Mesenchymal stem cell (in vitro differentiated cells and primary cell): ENCODE measurements at regions not wholly inside any gene's neighbourhood (a gene's known extent, or its start where the extent isn't known, plus 50 kb on each side); places are given as distances from the start of the nearest gene placed in this dataset.

Experiments
- DNase-seq: peaks from one replicate; pipeline ENCODE4 v3.0.0-alpha.2; 2013
- H2AFZ ChIP-seq: one replicate; pipeline ENCODE4 v1.6.1; 2013; ENCODE audit warnings: low read depth, mild to moderate bottlenecking, control low read depth, inconsistent platforms, low read length, moderate library complexity
- H2AK5ac ChIP-seq: 2 replicates; pipeline ENCODE4 v1.6.1; 2013; ENCODE audit warnings: low read length, moderate library complexity, mild to moderate bottlenecking, inconsistent platforms; ENCODE audit not compliant: severe bottlenecking
- H2BK120ac ChIP-seq: one replicate; pipeline ENCODE4 v1.6.1; 2013; ENCODE audit warnings: low read depth, mild to moderate bottlenecking, inconsistent platforms, low read length, moderate library complexity
- H2BK12ac ChIP-seq, 2 experiments: one replicate each; pipeline ENCODE4 v1.6.1; 2013; ENCODE audit warnings: inconsistent platforms in 2 of 2, low read length in 2 of 2, mild to moderate bottlenecking in 2 of 2, moderate library complexity in 2 of 2, control low read depth in 1 of 2
- H2BK15ac ChIP-seq: one replicate; pipeline ENCODE4 v1.6.1; 2013; ENCODE audit warnings: mild to moderate bottlenecking, low read depth, inconsistent platforms; ENCODE audit not compliant: poor library complexity, severe bottlenecking
- H2BK5ac ChIP-seq: 2 replicates; pipeline ENCODE4 v1.6.1; 2013; ENCODE audit warnings: low read depth, mild to moderate bottlenecking, low read length, control low read depth, inconsistent platforms; ENCODE audit not compliant: poor library complexity, severe bottlenecking
- H3K14ac ChIP-seq, 2 experiments: one replicate each; pipeline ENCODE4 v1.6.1; 2013; ENCODE audit warnings: inconsistent platforms in 2 of 2, low read length in 2 of 2, control low read depth in 1 of 2, mild to moderate bottlenecking in 1 of 2, moderate library complexity in 1 of 2
- H3K18ac ChIP-seq, 2 experiments: one replicate each; pipeline ENCODE4 v1.6.1; 2013; ENCODE audit warnings: inconsistent platforms in 2 of 2, low read length in 2 of 2, control low read depth in 1 of 2, low read depth in 1 of 2, mild to moderate bottlenecking in 1 of 2
- H3K23ac ChIP-seq, 2 experiments: one replicate each; pipeline ENCODE4 v1.6.1; 2013; ENCODE audit warnings: inconsistent platforms in 2 of 2, low read length in 2 of 2, mild to moderate bottlenecking in 2 of 2, moderate library complexity in 2 of 2, control low read depth in 1 of 2
- H3K27ac ChIP-seq: 2 replicates; pipeline ENCODE4 v1.5.1; 2013; ENCODE audit warnings: mild to moderate bottlenecking, moderate library complexity, low read length, control low read depth, inconsistent platforms; ENCODE audit not compliant: poor library complexity, severe bottlenecking
- H3K27me3 ChIP-seq, 2 experiments: 2 replicates each; pipeline versions ENCODE4 v1.6.1 to v1.7.0; 2013; ENCODE audit warnings: low read length in 2 of 2, mild to moderate bottlenecking in 2 of 2, moderate library complexity in 2 of 2, control low read depth in 1 of 2, inconsistent platforms in 1 of 2; ENCODE audit not compliant: control insufficient read depth in 1 of 2, insufficient read depth in 1 of 2
- H3K36me3 ChIP-seq, 2 experiments: 2 replicates each; pipeline versions ENCODE4 v1.6.1 to v1.7.0; 2013; ENCODE audit warnings: low read length in 2 of 2, control low read depth in 1 of 2, inconsistent platforms in 1 of 2, low read depth in 1 of 2, mild to moderate bottlenecking in 1 of 2; ENCODE audit not compliant: insufficient read depth in 2 of 2, control insufficient read depth in 1 of 2
- H3K4ac ChIP-seq, 2 experiments: one replicate each; pipeline ENCODE4 v1.6.1; 2013; ENCODE audit warnings: inconsistent platforms in 2 of 2, low read length in 2 of 2, mild to moderate bottlenecking in 2 of 2, moderate library complexity in 2 of 2, control low read depth in 1 of 2, low read depth in 1 of 2
- H3K4me1 ChIP-seq: 2 replicates; pipeline ENCODE4 v1.6.1; 2013; ENCODE audit warnings: low read depth, low read length, control low read depth; ENCODE audit not compliant: control insufficient read depth, insufficient read depth
- H3K4me2 ChIP-seq: 2 replicates; pipeline ENCODE4 v1.6.1; 2013; ENCODE audit warnings: low read length, mild to moderate bottlenecking, inconsistent platforms; ENCODE audit not compliant: poor library complexity, severe bottlenecking
- H3K4me3 ChIP-seq, 2 experiments: 2 replicates each; pipeline versions ENCODE4 v1.5.1 to v1.7.0; 2013; ENCODE audit warnings: low read length in 2 of 2, mild to moderate bottlenecking in 2 of 2, control low read depth in 1 of 2, low read depth in 1 of 2; ENCODE audit not compliant: insufficient read depth in 1 of 2
- H3K79me1 ChIP-seq: replicated peaks from 2 replicates; pipeline ENCODE4 v1.6.1; 2013; ENCODE audit warnings: mild to moderate bottlenecking, control low read depth, low read length, inconsistent platforms; ENCODE audit not compliant: poor library complexity, severe bottlenecking
- H3K9ac ChIP-seq: 2 replicates; pipeline ENCODE4 v1.7.0; 2013; ENCODE audit warnings: mild to moderate bottlenecking, low read length, moderate library complexity
- H3K9me3 ChIP-seq: 2 replicates; pipeline ENCODE4 v1.7.0; 2013; ENCODE audit warnings: mild to moderate bottlenecking, low read length; ENCODE audit not compliant: control insufficient read depth
- H4K8ac ChIP-seq: one replicate; pipeline ENCODE4 v1.6.1; 2013; ENCODE audit warnings: inconsistent platforms, mild to moderate bottlenecking, low read length, moderate library complexity
- H4K91ac ChIP-seq: one replicate; pipeline ENCODE4 v1.6.1; 2013; ENCODE audit warnings: mild to moderate bottlenecking, low read length, inconsistent platforms
- WGBS: methylation state at CpG from one replicate; pipeline ENCODE4 v1.1.7; 2013; ENCODE audit warnings: mixed read lengths; 5-methylcytosine and 5-hydroxymethylcytosine counted together

- Histone ChIP-seq H2BK15ac (no peak overlapping the region), H3K27ac (no peak overlapping the region), H2BK120ac (no peak overlapping the region), H2AFZ (no peak overlapping the region), H3K4me1 (no peaks in the 10 kb centered on the region), H3K23ac (no peak overlapping the region), H3K4me3 (no peak overlapping the region), H3K9me3 (peaks cover 7% of the 10 kb centered on the region), H2BK5ac (no peak overlapping the region), H3K36me3 (no peaks in the 10 kb centered on the region), H4K8ac (no peak overlapping the region), H4K91ac (no peak overlapping the region), H3K18ac (no peak overlapping the region), H2AK5ac (no peak overlapping the region), H3K14ac (no peak overlapping the region), H3K4me2 (no peak overlapping the region), H3K4ac (no peak overlapping the region), H2BK12ac (no peak overlapping the region), H3K9ac (no peak overlapping the region), H3K27me3 (no peaks in the 10 kb centered on the region), H3K79me1 (no peaks in the 10 kb centered on the region)
- WGBS: 77% methylated on average over 5 of the region's 6 CpGs
- no peak for DNase-seq
Measured at GRCh38 chr18:27276886-27277285, 91.8 kb upstream of the CHST9 start.

GRCh38 chr18:27276479-27276878 is 91.4 kb upstream of the CHST9 start:
- Histone ChIP-seq H3K18ac (no peak overlapping the region), H3K4me1 (no peaks in the 10 kb centered on the region), H2AK5ac (no peak overlapping the region), H2BK120ac (no peak overlapping the region), H3K9me3 (peaks cover 7% of the 10 kb centered on the region), H3K36me3 (no peaks in the 10 kb centered on the region), H3K9ac (no peak overlapping the region), H4K8ac (no peak overlapping the region), H3K4ac (no peak overlapping the region), H4K91ac (no peak overlapping the region), H3K79me1 (no peaks in the 10 kb centered on the region), H2BK12ac (no peak overlapping the region), H3K4me2 (no peak overlapping the region), H3K14ac (no peak overlapping the region), H2BK5ac (no peak overlapping the region), H3K27me3 (no peaks in the 10 kb centered on the region), H2BK15ac (no peak overlapping the region), H3K23ac (no peak overlapping the region), H3K4me3 (no peak overlapping the region), H2AFZ (no peak overlapping the region), H3K27ac (no peak overlapping the region)
- no peak for DNase-seq
- WGBS: no CpG with 5 or more reads among the region's 2 CpGs

GRCh38 chr18:27274901-27275300 is 89.8 kb upstream of the CHST9 start:
- Histone ChIP-seq H3K4me2 (no peak overlapping the region), H3K14ac (no peak overlapping the region), H3K36me3 (no peaks in the 10 kb centered on the region), H3K18ac (no peak overlapping the region), H4K91ac (no peak overlapping the region), H3K4me1 (no peaks in the 10 kb centered on the region), H3K27ac (no peak overlapping the region), H2AK5ac (no peak overlapping the region), H3K4me3 (no peak overlapping the region), H3K27me3 (no peaks in the 10 kb centered on the region), H3K4ac (no peak overlapping the region), H4K8ac (no peak overlapping the region), H3K9me3 (peaks cover 7% of the 10 kb centered on the region), H2BK120ac (no peak overlapping the region), H3K9ac (no peak overlapping the region), H2AFZ (no peak overlapping the region), H2BK12ac (no peak overlapping the region), H3K79me1 (no peaks in the 10 kb centered on the region), H2BK5ac (no peak overlapping the region), H3K23ac (no peak overlapping the region), H2BK15ac (no peak overlapping the region)
- no peak for DNase-seq
- WGBS: 100% methylated on average over 1 of the region's 3 CpGs

- H3K14ac ChIP-seq: no peak overlapping the region
- no peak overlapping the region for H2BK120ac ChIP-seq
- H3K27ac ChIP-seq: no peak overlapping the region
- H3K27me3 ChIP-seq: no peaks in the 10 kb centered on the region
- peaks cover 3% of the 10 kb centered on the region for H3K9me3 ChIP-seq
- WGBS: 85% methylated on average over 2 of the region's 2 CpGs
- H3K9ac ChIP-seq: no peak overlapping the region
- H2AFZ ChIP-seq: no peak overlapping the region
- no peak overlapping the region for H2BK12ac ChIP-seq
- H3K79me1 ChIP-seq: no peaks in the 10 kb centered on the region
- H3K4me3 ChIP-seq: no peak overlapping the region
- no peak overlapping the region for H4K8ac ChIP-seq
- no peak overlapping the region for H3K23ac ChIP-seq
- no peak overlapping the region for H2AK5ac ChIP-seq
- no peak overlapping the region for H4K91ac ChIP-seq
- H3K4me2 ChIP-seq: no peak overlapping the region
- no peak overlapping the region for H2BK5ac ChIP-seq
- no peak overlapping the region for H3K4ac ChIP-seq
- H3K36me3 ChIP-seq: no peaks in the 10 kb centered on the region
- H2BK15ac ChIP-seq: no peak overlapping the region
- no peaks in the 10 kb centered on the region for H3K4me1 ChIP-seq
- H3K18ac ChIP-seq: no peak overlapping the region
- DNase-seq: no peak
Measured at GRCh38 chr18:27270508-27270907, 85.4 kb upstream of the CHST9 start.
